ENCODE measurements at regions not wholly inside any gene's neighbourhood (a gene's known extent, or its start where the extent isn't known, plus 50 kb on each side); places are given as distances from the start of the nearest gene placed in this dataset.

DNA sequence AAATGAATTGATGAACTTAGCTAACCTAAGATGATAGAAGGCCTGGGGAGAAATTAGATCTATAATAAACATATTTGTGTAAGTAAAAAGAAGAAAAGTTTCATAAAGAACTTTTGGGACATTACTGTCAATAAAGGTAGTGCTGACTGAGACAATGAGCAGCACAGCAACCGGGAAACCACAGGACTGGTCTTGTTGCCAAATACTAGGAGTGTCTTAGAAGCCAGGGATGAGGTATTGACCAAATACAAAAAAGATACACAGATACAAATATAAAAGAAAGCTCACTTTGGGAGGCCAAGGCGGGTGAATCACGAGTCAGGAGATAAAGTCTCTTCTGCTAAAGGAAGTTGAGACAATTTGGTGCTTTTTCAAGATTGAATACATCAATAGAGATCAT, 362.4 kb upstream of the ZNF385D start:
- TF ChIP-seq, protein P1, sequence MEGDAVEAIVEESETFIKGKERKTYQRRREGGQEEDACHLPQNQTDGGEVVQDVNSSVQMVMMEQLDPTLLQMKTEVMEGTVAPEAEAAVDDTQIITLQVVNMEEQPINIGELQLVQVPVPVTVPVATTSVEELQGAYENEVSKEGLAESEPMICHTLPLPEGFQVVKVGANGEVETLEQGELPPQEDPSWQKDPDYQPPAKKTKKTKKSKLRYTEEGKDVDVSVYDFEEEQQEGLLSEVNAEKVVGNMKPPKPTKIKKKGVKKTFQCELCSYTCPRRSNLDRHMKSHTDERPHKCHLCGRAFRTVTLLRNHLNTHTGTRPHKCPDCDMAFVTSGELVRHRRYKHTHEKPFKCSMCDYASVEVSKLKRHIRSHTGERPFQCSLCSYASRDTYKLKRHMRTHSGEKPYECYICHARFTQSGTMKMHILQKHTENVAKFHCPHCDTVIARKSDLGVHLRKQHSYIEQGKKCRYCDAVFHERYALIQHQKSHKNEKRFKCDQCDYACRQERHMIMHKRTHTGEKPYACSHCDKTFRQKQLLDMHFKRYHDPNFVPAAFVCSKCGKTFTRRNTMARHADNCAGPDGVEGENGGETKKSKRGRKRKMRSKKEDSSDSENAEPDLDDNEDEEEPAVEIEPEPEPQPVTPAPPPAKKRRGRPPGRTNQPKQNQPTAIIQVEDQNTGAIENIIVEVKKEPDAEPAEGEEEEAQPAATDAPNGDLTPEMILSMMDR (IDR thresholded peaks at IDR 0.05; ENCODE audit: insufficient read depth, low read length, poor library complexity, severe bottlenecking) = no peak
- no peak for TF ChIP-seq EZH2phosphoT487 (conservative IDR thresholded peaks at IDR 0.05; ENCODE audit: low read length)
